OCI-LY7 (cell line): ENCODE measurements at regions not wholly inside any gene's neighbourhood (a gene's known extent, or its start where the extent isn't known, plus 50 kb on each side); places are given as distances from the start of the nearest gene placed in this dataset.

ENCODE experiments used
- BruUV-seq: library from RNA; stranded (reverse); fragments of 400-500 nt; replicated peaks from 2 replicates; lab custom pipeline; 2021; lab: Mats Ljungman, UMichigan
- CTCF ChIA-PET: fragments of 300-600 bp; sonication (Branson Sonifier 250); formaldehyde crosslinking; loops from one replicate; lab custom pipeline; 2022; ENCODE audit warnings: antibody characterized with exemption; ENCODE audit not compliant: unreplicated experiment; lab: Charles Lee
- POLR2A ChIA-PET: fragments of 300-600 bp; sonication (Branson Sonifier 250); formaldehyde crosslinking; loops from one replicate; lab custom pipeline; 2022; ENCODE audit warnings: antibody characterized with exemption; lab: Charles Lee
- DNase-seq: peaks from one replicate; pipeline ENCODE4 v3.0.0-alpha.2; 2015; ENCODE audit warnings: low spot score
- H2AFZ ChIP-seq: fragments of 200-600 bp; sonication (generic), shearing (Covaris generic); 2 replicates; pipeline ENCODE4 v1.6.1; 2014; ENCODE audit warnings: mild to moderate bottlenecking, antibody characterized with exemption, low read length, moderate library complexity
- H3K27ac ChIP-seq: fragments of 200-600 bp; sonication (generic); 2 replicates; pipeline ENCODE4 v1.5.1; 2014; ENCODE audit warnings: mixed run types, low read depth, mild to moderate bottlenecking, moderate library complexity, low read length, inconsistent platforms; ENCODE audit not compliant: poor library complexity, severe bottlenecking
- H3K36me3 ChIP-seq: fragments of 200-600 bp; sonication (generic); 2 replicates; pipeline ENCODE4 v1.6.1; 2014; ENCODE audit warnings: mild to moderate bottlenecking, antibody characterized with exemption, low read length, moderate library complexity, mixed read lengths; ENCODE audit not compliant: insufficient read depth
- H3K4me1 ChIP-seq: fragments of 200-600 bp; sonication (generic); 2 replicates; pipeline ENCODE4 v1.5.1; 2014; ENCODE audit warnings: mild to moderate bottlenecking, low read length; ENCODE audit not compliant: insufficient read depth, poor library complexity, severe bottlenecking
- H3K4me2 ChIP-seq: fragments of 200-600 bp; sonication (generic); 2 replicates; pipeline ENCODE4 v1.6.1; 2014; ENCODE audit warnings: mild to moderate bottlenecking, low read length
- H3K4me3 ChIP-seq: fragments of 200-600 bp; sonication (generic); 2 replicates; pipeline ENCODE4 v1.5.1; 2014; ENCODE audit warnings: mild to moderate bottlenecking, low read depth, low read length; ENCODE audit not compliant: poor library complexity, severe bottlenecking
- H3K79me2 ChIP-seq: fragments of 200-600 bp; sonication (generic); 2 replicates; pipeline ENCODE4 v1.6.1; 2016; ENCODE audit warnings: low read depth, mild to moderate bottlenecking, low read length, moderate library complexity, mixed read lengths; ENCODE audit not compliant: insufficient read depth
- H3K9me2 ChIP-seq: fragments of 200-600 bp; sonication (generic); 2 replicates; pipeline ENCODE4 v1.6.1; 2016; ENCODE audit warnings: mild to moderate bottlenecking, low read length, mixed read lengths; ENCODE audit not compliant: insufficient read depth
- H3K9me3 ChIP-seq: fragments of 200-600 bp; sonication (generic); 2 replicates; pipeline ENCODE4 v1.6.1; 2014; ENCODE audit warnings: mild to moderate bottlenecking, mixed run types, low read length, mixed read lengths
- H4K20me1 ChIP-seq: fragments of 200-600 bp; sonication (generic); 2 replicates; pipeline ENCODE4 v1.6.1; 2014; ENCODE audit warnings: mild to moderate bottlenecking, antibody characterized with exemption, low read length, moderate library complexity, mixed read lengths; ENCODE audit not compliant: insufficient read depth
- CTCF ChIP-seq: fragments of 200-600 bp; sonication (generic); conservative IDR thresholded peaks from 2 replicates; pipeline ENCODE4 v1.5.1; 2014; ENCODE audit warnings: mild to moderate bottlenecking, antibody characterized with exemption, low read length, moderate library complexity, mixed read lengths
- EZH2phosphoT487 ChIP-seq: fragments of 200-600 bp; sonication (generic); IDR thresholded peaks from 2 replicates; pipeline ENCODE4 v1.6.1; 2018; ENCODE audit warnings: low read depth, borderline replicate concordance, mild to moderate bottlenecking, mixed run types, antibody characterized with exemption, low read length, moderate library complexity, mixed read lengths
- intact Hi-C: fragments of 100-400 bp; cut with micrococcal nuclease; formaldehyde crosslinking; loops from one replicate; pipeline ENCODE4 v1.10.0; 2022; ENCODE audit not compliant: unreplicated experiment

- H3K4me1 ChIP-seq: no peaks in the 10 kb centered on the region
- H3K36me3 ChIP-seq: no peaks in the 10 kb centered on the region
- no peaks in the 10 kb centered on the region for H3K9me2 ChIP-seq
- CTCF ChIA-PET: no interaction called here
- POLR2A ChIA-PET: no interaction called here
- no peak overlapping the region for H3K4me2 ChIP-seq
- BruUV-seq: no TSS peak
- H3K79me2 ChIP-seq: no peaks in the 10 kb centered on the region
- H3K9me3 ChIP-seq: no peaks in the 10 kb centered on the region
- TF ChIP-seq CTCF (no peak), EZH2phosphoT487 (no peak)
- H2AFZ ChIP-seq: no peak overlapping the region
- DNase-seq: no peak
- H4K20me1 ChIP-seq: no peaks in the 10 kb centered on the region
- no peak overlapping the region for H3K4me3 ChIP-seq
- intact Hi-C loops: no loop called here
- no peak overlapping the region for H3K27ac ChIP-seq
Observed at GRCh38 chr17:13749166-13749890, 147.6 kb upstream of the HS3ST3A1 start.

- H4K20me1 ChIP-seq: no peaks in the 10 kb centered on the region
- ChIA-PET POLR2A (no interaction called here), CTCF (no interaction called here)
- no peak overlapping the region for H3K4me3 ChIP-seq
- intact Hi-C loops: no loop called here
- H3K9me2 ChIP-seq: no peaks in the 10 kb centered on the region
- no peak overlapping the region for H3K4me2 ChIP-seq
- no peak overlapping the region for H2AFZ ChIP-seq
- DNase-seq: no peak
- BruUV-seq: no TSS peak
- H3K9me3 ChIP-seq: no peaks in the 10 kb centered on the region
- TF ChIP-seq EZH2phosphoT487 (no peak), CTCF (no peak)
- no peak overlapping the region for H3K27ac ChIP-seq
- H3K79me2 ChIP-seq: no peaks in the 10 kb centered on the region
- H3K4me1 ChIP-seq: no peaks in the 10 kb centered on the region
- no peaks in the 10 kb centered on the region for H3K36me3 ChIP-seq
Observed at GRCh38 chr17:13749891-13750235, 148.1 kb upstream of the HS3ST3A1 start.

- H3K4me1 ChIP-seq: no peaks in the 10 kb centered on the region
- H3K27ac ChIP-seq: no peak overlapping the region
- H3K9me2 ChIP-seq: no peaks in the 10 kb centered on the region
- intact Hi-C loops: no loop called here
- no peaks in the 10 kb centered on the region for H3K9me3 ChIP-seq
- no peaks in the 10 kb centered on the region for H3K79me2 ChIP-seq
- POLR2A ChIA-PET: no interaction called here
- no peak for DNase-seq
- H3K4me3 ChIP-seq: no peak overlapping the region
- CTCF ChIA-PET: no interaction called here
- BruUV-seq: no TSS peak
- H3K36me3 ChIP-seq: no peaks in the 10 kb centered on the region
- H3K4me2 ChIP-seq: no peak overlapping the region
- H4K20me1 ChIP-seq: no peaks in the 10 kb centered on the region
- TF ChIP-seq EZH2phosphoT487 (no peak), CTCF (no peak)
- no peak overlapping the region for H2AFZ ChIP-seq
Observed at GRCh38 chr17:13750816-13751793, 149.4 kb upstream of the HS3ST3A1 start.
